Ammon's horn (tissue), 1 donor: ENCODE measurements at regions not wholly inside any gene's neighbourhood (a gene's known extent, or its start where the extent isn't known, plus 50 kb on each side); places are given as distances from the start of the nearest gene placed in this dataset.

Source experiments
- DNase-seq: peaks from one replicate; pipeline ENCODE4 v3.0.0-alpha.2; 2016; ENCODE audit warnings: low spot score

- no peak for DNase-seq
Observed at GRCh38 chr3:177936721-177937120, 599.5 kb upstream of the KCNMB2 start.

GRCh38 chr3:177942911-177943310 is 593.3 kb upstream of the KCNMB2 start:
- no peak for DNase-seq

- no peak for DNase-seq
Observed at GRCh38 chr3:177944228-177944661, 592.0 kb upstream of the KCNMB2 start.

GRCh38 chr3:177946048-177946447 is 590.2 kb upstream of the KCNMB2 start:
- no peak for DNase-seq

DNA sequence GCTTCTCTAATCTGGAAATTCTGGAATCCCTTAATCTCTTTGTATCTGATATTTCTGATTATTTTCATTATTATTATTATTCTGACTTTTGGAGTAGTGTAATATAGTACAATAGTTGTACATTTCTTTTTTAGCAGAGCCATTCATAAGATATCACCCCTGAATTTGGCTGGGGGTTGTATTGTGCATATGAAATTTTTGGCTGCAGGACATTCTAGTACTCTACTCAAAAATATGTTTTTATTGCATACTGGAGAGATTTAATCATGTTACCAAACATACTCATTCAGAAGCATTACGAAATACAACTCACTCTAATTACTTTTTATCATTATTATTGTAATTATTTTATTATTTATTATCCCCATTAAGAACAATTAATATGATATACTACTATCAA is 589.7 kb upstream of the KCNMB2 start:
- DNase-seq: no peak

DNA sequence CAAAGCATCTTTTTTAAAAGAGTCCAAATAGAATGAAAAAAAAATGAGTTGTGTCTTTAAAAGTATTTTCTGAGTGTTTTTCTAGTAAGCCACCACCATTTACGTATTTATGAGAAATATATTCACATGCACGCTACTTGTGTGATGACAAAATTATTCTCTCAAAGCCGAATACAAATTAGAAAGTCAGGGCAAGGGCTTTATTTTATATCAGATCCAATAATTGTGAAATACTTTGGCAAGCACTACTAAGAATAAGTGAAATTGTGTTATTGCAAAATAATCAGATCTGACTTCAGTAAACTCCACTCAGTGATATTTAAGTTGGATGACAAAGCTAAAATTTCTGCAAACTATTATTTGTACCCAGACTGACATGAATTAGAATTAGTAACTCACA is 589.3 kb upstream of the KCNMB2 start:
- no peak for DNase-seq

GRCh38 chr3:177947901-177948300 is 588.3 kb upstream of the KCNMB2 start:
- DNase-seq: no peak

DNA sequence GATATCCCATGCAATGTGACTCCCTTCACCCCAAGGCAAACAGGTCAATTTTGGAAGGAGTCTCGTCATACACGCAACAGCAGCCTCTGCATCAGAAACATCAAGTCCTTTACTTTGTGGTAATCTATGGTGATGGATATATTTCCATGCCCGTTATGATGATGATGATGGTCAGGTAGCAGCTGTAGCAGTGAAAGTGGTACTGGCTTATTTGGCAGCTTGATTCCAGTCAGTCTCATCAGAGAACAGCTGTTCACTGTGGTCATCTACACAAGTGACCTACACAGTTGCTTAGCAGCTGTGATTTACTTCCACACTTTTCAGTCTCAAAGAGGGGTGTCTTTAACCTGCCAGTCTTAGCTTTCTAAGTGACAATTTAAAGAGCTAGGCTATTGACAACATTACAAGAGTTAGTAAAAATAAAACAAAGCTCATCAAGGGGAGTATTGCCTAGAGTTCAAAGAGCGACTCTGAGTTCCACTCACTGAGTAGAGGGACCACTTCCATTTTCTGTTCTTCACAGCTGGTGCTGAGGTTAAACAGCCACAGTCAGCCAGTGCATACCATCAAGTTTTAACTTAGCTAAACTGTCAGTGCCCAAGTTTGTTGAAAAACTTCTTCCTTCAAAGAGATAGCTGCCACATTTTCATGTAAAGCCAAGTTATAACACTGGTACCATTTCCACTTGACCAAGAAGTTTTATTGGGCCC is 587.4 kb upstream of the KCNMB2 start:
- no peak for DNase-seq

- no peak for DNase-seq
Observed at GRCh38 chr3:177959188-177959587, 577.0 kb upstream of the KCNMB2 start.

- DNase-seq: no peak
Observed at GRCh38 chr3:177960014-177960413, 576.2 kb upstream of the KCNMB2 start.

- DNase-seq: no peak
Observed at GRCh38 chr3:177960722-177961121, 575.5 kb upstream of the KCNMB2 start.

DNA sequence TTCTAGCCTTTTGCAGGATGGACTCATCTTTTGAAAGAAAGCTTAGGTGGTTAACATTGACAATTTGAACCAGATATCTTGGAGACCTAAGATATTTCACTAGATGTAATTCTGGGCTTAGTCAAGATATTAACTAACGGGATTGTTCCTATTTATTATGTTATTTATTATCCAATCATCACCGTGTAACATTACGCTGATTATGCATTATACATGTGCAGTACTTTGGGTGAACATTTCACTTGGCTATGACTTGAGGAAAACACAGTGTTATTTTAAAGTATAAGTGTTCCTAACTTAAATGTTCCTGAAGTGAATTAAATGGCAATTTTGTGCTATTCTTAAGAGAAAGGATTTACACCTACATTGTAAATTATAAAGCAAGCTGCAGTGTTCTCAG is 574.5 kb upstream of the KCNMB2 start:
- DNase-seq: no peak

- no peak for DNase-seq
Observed at GRCh38 chr3:177966493-177966892, 569.7 kb upstream of the KCNMB2 start.

DNA sequence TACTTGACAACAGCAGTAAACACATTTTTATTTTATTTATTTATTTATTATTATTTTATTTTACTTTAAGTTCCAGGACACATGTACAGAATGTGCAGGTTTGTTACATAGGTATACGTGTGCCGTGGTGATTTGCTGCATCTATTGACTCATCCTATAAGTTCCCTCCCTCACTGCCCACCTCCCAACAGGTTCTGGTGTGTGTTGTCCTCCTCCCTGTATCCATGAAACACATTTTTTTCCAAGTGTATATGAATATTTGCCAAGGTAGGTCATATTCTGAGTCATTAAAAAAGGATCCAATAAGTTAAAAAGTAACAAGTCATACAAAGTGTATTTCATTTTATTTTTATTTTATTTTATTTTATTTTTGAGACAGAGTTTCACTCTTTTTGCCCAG is 567.3 kb upstream of the KCNMB2 start:
- no peak for DNase-seq

GRCh38 chr3:177973241-177973840 is 562.9 kb upstream of the KCNMB2 start:
- no peak for DNase-seq

GRCh38 chr3:177976241-177976640 is 560.0 kb upstream of the KCNMB2 start:
- no peak for DNase-seq

DNA sequence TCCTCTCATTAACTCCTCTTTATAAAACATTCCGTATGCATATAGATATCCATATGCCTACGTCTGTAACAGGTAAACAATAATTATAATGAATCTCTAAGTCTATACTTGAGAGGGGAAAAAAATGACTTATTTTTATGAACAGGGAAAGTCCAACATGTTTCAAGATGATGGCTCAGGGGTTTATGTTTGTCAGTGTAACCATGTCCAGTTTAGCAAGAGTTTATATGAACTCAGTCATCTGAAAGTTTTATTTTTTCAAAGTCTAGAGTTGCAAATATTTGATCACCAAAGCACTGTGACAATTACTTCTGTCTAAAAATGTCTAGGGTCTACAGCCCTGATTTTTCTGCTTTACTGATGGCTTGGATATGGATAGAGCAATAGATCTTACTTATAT is 559.4 kb upstream of the KCNMB2 start:
- no peak for DNase-seq

DNA sequence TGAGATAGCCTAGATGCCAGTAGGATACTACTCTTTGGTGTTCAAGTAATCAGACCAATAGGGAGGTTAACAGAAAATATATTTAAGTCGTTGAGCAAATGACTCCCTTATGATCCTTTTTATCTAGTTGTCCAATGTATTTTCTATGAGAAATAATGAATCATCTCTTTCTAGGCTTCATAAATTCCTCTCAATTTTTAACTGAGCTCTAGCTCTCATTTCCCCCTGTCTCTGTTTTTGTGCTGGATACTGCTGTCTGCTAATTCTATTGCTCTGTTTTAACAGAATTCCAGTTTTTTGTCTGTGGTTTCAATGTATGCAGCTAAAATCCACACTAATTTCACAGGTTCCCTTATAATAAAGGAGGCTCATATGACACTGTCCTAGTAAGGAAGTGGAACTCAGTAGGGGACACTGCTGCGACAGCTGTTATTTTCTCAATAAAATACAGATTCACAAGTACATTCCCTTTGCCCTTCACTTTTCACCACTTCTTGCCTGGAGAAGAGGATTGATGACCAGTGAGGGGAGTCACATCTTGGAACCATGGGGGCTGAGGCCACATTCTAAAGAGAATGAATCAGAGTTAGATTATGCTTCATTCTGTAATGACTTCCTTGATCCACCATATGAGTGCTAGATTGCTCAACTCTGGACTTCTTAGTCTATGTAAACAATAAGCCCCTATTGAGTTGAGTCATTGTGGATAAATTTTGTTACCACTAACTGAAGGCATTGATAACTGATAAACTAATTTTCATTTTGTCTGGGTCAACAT is 558.7 kb upstream of the KCNMB2 start:
- DNase-seq: no peak

DNA sequence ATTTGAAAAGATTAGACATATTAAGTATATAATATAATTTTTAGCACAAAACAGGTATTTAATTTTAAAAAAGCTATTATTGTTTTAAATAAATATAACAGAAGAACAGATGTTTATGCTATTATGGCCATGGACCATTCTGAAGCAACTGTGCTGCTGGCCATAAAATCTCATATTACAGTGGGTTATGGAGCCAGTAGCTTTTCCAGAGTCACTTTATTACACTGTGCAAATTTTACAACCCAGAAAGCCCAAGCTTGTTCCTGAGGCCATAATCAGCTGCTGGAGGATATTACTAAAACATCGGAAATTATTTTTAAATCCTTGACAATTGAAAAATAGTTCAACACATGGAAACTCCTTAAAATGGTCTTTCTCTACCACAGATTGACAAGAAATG is 557.3 kb upstream of the KCNMB2 start:
- DNase-seq: no peak

DNA sequence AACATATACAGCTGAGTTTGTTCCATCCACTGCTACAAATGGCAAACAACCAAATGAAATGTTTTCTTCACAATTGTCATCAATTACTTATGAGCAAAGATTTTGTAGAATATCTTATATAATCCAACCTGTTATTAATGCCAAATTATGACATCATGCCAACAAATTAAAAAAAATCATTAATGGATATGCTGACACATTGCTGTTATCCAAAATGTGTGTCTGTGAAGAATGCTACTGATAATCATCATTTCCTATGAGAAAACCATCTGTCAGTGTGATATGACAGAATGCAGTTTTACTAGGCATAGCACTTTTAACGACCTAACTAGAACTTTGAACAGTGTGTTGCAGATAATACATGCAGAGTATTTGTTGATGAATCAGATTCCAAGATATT is 556.5 kb upstream of the KCNMB2 start:
- no peak for DNase-seq

DNA sequence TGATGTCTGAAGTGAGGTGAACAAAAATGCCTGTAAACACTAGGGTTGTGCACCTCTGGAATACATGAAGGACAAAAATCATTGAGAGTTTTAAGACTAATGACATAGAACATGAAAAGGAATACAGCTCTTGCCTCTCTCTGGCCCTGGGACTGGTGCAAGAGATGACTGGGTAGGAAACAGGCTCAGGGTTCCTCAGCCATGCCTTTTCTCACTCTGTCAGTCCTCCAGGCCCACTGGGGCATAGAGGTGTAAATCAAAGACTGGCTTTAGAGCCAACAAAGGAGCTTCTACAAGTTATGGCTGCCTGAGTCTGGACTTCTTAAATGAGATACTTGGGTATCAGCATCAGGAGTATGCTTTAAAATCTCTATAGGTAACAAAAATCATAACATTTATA is 554.7 kb upstream of the KCNMB2 start:
- no peak for DNase-seq

- DNase-seq: no peak
Observed at GRCh38 chr3:177982034-177982433, 554.2 kb upstream of the KCNMB2 start.

DNA sequence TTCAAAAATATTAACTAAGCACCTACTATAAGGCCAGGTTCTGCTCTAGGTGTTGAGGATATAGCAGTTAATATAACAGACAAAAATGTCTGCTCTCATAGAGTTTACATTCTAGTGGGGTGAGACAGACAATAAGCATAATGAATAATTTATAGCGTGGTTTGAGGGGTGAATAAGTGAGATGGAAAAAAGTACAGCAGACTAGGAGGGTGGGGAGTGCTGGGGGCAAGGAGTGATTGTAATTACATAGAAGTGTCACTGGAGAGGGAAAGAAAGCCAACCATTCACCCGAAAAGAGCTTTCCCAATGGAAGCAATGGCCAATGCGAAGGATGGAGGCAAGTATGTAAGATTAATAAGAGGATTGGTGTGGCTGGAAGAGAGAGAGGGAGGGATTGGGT is 552.9 kb upstream of the KCNMB2 start:
- DNase-seq: no peak
